Common myeloid progenitor, CD34-positive (primary cell): ENCODE measurements at regions not wholly inside any gene's neighbourhood (a gene's known extent, or its start where the extent isn't known, plus 50 kb on each side); places are given as distances from the start of the nearest gene placed in this dataset.
"Not testable (repeated sequence)": the region's sequence is repeated elsewhere in the genome, so short reads cannot be mapped to it uniquely, and the experiment has no call there.

Source experiments
- CTCF ChIA-PET: fragments of 350-600 bp; sonication (Branson Sonifier 250); formaldehyde crosslinking; loops from one replicate; lab custom pipeline; 2021; ENCODE audit warnings: antibody characterized with exemption; lab: Charles Lee
- POLR2A ChIA-PET: fragments of 350-600 bp; sonication (Branson Sonifier 250); formaldehyde crosslinking; loops from one replicate; lab custom pipeline; 2021; ENCODE audit warnings: antibody characterized with exemption; lab: Charles Lee
- DNase-seq, 3 donors: peaks; one replicate each; pipeline versions ENCODE4 v3.0.0 to v3.0.0-alpha.2; 2013
- H3K27ac ChIP-seq, 2 experiments: 1 replicate in 1 of 2; 2 replicates in 1 of 2; pipeline ENCODE4 v1.7.0; 2013; ENCODE audit warnings: inconsistent platforms in 2 of 2, low read length in 2 of 2, mild to moderate bottlenecking in 2 of 2, low read depth in 1 of 2, moderate library complexity in 1 of 2; ENCODE audit not compliant: severe bottlenecking in 2 of 2, insufficient read depth in 1 of 2, poor library complexity in 1 of 2
- H3K27me3 ChIP-seq, 5 experiments: replicated peaks in 2 of 5; 1 replicate in 3 of 5; 2 replicates in 2 of 5; pipeline versions ENCODE4 v1.6.1 to v1.7.0; 2013; ENCODE audit warnings: low read length in 4 of 5, mild to moderate bottlenecking in 2 of 5, moderate library complexity in 2 of 5, inconsistent platforms in 1 of 5; ENCODE audit not compliant: insufficient read depth in 5 of 5, control insufficient read depth in 4 of 5
- H3K36me3 ChIP-seq, 4 experiments: 1 replicate in 2 of 4; 2 replicates in 2 of 4; pipeline versions ENCODE4 v1.6.1 to v1.7.0; 2013; ENCODE audit warnings: low read length in 3 of 4, control low read depth in 1 of 4, mild to moderate bottlenecking in 1 of 4; ENCODE audit not compliant: control insufficient read depth in 4 of 4, insufficient read depth in 4 of 4
- H3K4me1 ChIP-seq, 4 experiments: 1 replicate in 3 of 4; 2 replicates in 1 of 4; pipeline versions ENCODE4 v1.6.1 to v1.7.1; 2013; ENCODE audit warnings: low read length in 3 of 4, mild to moderate bottlenecking in 3 of 4, control low read depth in 1 of 4, inconsistent platforms in 1 of 4, moderate library complexity in 1 of 4; ENCODE audit not compliant: control insufficient read depth in 4 of 4, insufficient read depth in 4 of 4; ENCODE audit errors: control extremely low read depth in 1 of 4
- H3K4me3 ChIP-seq, 7 experiments: 1 replicate in 4 of 7; 2 replicates in 3 of 7; pipeline versions ENCODE4 v1.5.1 to v1.7.0; 2013; ENCODE audit warnings: mild to moderate bottlenecking in 7 of 7, low read length in 6 of 7, moderate library complexity in 6 of 7, inconsistent platforms in 2 of 7, low read depth in 2 of 7, control low read depth in 1 of 7; ENCODE audit not compliant: insufficient read depth in 4 of 7, control insufficient read depth in 1 of 7; ENCODE audit errors: extremely low read depth in 1 of 7
- H3K9me3 ChIP-seq, 5 experiments: 1 replicate in 4 of 5; 2 replicates in 1 of 5; pipeline versions ENCODE4 v1.6.1 to v1.7.1; 2013; ENCODE audit warnings: low read length in 4 of 5, mild to moderate bottlenecking in 2 of 5, inconsistent platforms in 1 of 5, low read depth in 1 of 5, moderate library complexity in 1 of 5; ENCODE audit not compliant: control insufficient read depth in 4 of 5, insufficient read depth in 2 of 5; ENCODE audit errors: control extremely low read depth in 1 of 5
- WGBS: methylation state at CpG from one replicate; pipeline ENCODE4 v1.1.5; 2013; ENCODE audit not compliant: insufficient coverage; 5-methylcytosine and 5-hydroxymethylcytosine counted together

DNA sequence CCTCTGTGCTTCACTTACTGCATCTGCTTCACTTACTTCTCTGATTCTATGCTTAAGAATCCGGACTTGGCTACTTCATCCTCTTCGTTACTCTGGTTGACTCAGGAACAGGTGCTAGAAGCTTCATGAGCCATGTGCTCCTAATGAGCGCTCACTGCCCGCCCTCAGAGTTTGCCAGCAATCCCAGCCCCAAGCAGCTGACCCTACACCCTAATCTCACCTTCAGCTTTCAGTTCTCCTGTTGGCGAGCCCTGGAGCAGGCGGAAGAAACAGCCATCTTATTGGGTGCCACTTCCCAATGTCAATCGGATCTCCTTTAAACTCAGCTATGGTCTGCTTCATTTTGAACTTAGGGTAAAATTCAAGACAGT is 61.3 kb downstream of the FOXA2 start:
- 97% methylated on average over 7 of the region's 7 CpGs for WGBS
- Histone ChIP-seq H3K9me3 (no peaks in the 10 kb centered on the region), H3K4me3 (no peak overlapping the region), H3K4me1 (no peaks in the 10 kb centered on the region), H3K36me3 (no peaks in the 10 kb centered on the region), H3K27me3 (peaks cover 0 to 10% (median 0%) of the 10 kb centered on the region in 5 experiments), H3K27ac (no peak overlapping the region)
- no peak for DNase-seq
- ChIA-PET CTCF (interaction anchor here (1.3 kb wide), 1 partner anchor 17 kb away, joined by 3 read pairs; no protein-coding TSS in a partner anchor), POLR2A (no interaction called here)

DNA sequence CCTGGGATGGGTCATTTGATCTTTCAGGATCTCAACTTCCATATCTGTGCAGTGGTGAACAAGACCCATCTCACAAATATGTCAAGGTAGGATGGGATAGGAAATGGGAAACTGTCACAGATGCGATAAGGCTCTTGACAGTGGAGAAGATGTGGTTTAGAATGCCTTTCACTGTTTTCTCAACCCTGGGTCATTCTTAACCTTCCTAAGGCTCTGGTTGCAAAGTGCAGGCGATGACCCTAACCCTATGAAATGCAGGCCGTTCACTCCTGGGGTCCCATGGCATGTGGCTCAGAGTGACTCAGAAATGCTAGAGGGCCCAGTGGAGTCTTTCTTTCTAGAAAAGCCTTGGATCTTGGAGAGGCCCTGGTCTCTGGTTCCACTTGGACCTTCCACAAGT is 61.7 kb downstream of the FOXA2 start:
- CTCF ChIA-PET, result interaction anchor here (1.3 kb wide), 1 partner anchor 17 kb away, joined by 3 read pairs; no protein-coding TSS in a partner anchor
- Histone ChIP-seq H3K9me3 (no peaks in the 10 kb centered on the region), H3K27ac (no peak overlapping the region), H3K36me3 (no peaks in the 10 kb centered on the region), H3K4me3 (no peak overlapping the region), H3K27me3 (peaks cover 0 to 10% (median 0%) of the 10 kb centered on the region in 5 experiments), H3K4me1 (no peaks in the 10 kb centered on the region)
- 94% methylated on average over 3 of the region's 3 CpGs for WGBS
- POLR2A ChIA-PET, result no interaction called here
- DNase-seq, result no peak

GRCh38 chr20:22521940-22522339 is 62.4 kb downstream of the FOXA2 start:
- H3K27ac ChIP-seq, CTCF ChIA-PET, H3K9me3 ChIP-seq, H3K4me3 ChIP-seq, DNase-seq, POLR2A ChIA-PET, H3K36me3 ChIP-seq, H3K4me1 ChIP-seq: not testable (repeated sequence)
- WGBS, result 94% methylated on average over 11 of the region's 12 CpGs
- peaks cover 0 to 10% (median 0%) of the 10 kb centered on the region in 5 experiments for H3K27me3 ChIP-seq

DNA sequence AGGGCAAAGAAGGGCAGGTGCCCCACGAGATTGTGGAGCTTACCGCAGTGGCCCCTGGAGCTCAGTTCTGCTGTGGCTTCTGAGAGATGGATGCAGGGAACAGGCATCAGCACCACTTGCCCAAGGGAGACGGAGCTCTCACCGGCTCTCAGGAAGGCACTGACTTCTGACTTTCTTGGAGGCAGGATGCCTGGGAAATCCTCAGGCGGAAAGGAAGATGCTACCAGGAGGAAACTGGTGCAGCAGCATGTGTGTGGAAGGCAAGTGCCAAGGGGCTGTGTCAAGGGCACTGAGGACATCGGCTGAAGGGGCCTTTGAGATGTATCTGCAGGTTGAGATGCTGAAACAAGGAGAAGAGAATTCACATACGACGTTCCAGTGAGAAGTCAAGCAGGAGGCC is 64.0 kb downstream of the FOXA2 start:
- CTCF ChIA-PET, result no interaction called here
- POLR2A ChIA-PET, result interaction anchor here (0.6 kb wide), 1 partner anchor 100 kb away, joined by 3 read pairs; no protein-coding TSS in a partner anchor

DNA sequence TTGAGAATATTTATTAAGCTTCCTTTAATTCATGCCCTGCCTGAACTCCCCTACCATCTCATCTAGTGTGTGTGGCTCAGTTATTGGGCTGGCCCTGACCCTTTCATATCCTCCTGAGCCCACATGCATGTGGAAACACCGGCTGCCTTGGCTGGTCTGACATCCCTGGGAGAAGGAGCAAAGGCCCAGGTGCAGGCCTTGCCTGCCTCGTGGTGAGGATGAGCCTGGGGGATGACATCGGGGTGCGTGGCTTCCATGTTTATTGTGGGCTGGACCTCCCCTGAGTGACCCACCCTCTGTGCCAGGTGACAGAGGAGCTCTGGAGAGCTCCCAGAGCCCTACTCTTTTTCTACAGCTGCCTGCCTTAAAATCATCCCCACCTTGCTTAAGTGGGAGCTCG is 69.1 kb downstream of the FOXA2 start:
- Histone ChIP-seq H3K4me3 (no peak overlapping the region), H3K27ac (no peak overlapping the region), H3K36me3 (no peaks in the 10 kb centered on the region), H3K4me1 (no peaks in the 10 kb centered on the region), H3K27me3 (peaks cover 0 to 16% (median 2%) of the 10 kb centered on the region in 5 experiments), H3K9me3 (no peaks in the 10 kb centered on the region)
- CTCF ChIA-PET, result interaction anchor here (0.9 kb wide), 1 partner anchor 8 kb away, joined by 3 read pairs; no protein-coding TSS in a partner anchor
- no peak for DNase-seq
- WGBS, result 88% methylated on average over 4 of the region's 5 CpGs
- POLR2A ChIA-PET, result no interaction called here

More for the DNA sequence above, 64.0 kb downstream of the FOXA2 start:
- H3K27ac ChIP-seq, result no peak overlapping the region
- H3K36me3 ChIP-seq, result no peaks in the 10 kb centered on the region
- no peak for DNase-seq
- H3K4me1 ChIP-seq, result no peaks in the 10 kb centered on the region
- 93% methylated on average over 8 of the region's 8 CpGs for whole genome bisulfite sequencing
- H3K27me3 ChIP-seq, result peaks cover 0 to 10% (median 2%) of the 10 kb centered on the region in 5 experiments
- no peak overlapping the region for H3K4me3 ChIP-seq
- H3K9me3 ChIP-seq, result no peaks in the 10 kb centered on the region

DNA sequence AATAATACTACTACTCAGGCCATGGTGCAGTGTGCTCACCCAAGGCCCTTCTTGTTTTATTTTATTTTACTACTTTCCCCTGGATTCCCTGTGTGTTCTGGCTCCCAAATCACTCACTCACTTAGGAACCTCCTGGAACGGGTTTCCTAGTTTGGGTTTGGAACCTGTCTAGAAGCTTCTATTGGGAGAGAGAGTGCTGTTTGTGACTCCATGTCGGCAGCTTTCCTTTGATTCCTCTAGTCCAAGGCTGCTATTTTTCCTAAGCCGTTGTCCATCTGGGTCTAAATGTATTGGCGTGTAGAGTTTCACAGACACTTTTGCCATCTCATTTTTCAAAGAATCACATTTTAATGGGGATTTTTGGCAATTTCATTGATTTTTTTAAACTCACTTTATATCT is 70.8 kb downstream of the FOXA2 start:
- Histone ChIP-seq H3K4me3 (no peak overlapping the region), H3K27ac (no peak overlapping the region), H3K9me3 (no peaks in the 10 kb centered on the region), H3K36me3 (no peaks in the 10 kb centered on the region), H3K4me1 (no peaks in the 10 kb centered on the region), H3K27me3 (peaks cover 2 to 15% (median 5%) of the 10 kb centered on the region in 5 experiments)
- ChIA-PET POLR2A (no interaction called here), CTCF (no interaction called here)
- no peak for DNase-seq
- no CpG with 5 or more reads among the region's 4 CpGs for WGBS

GRCh38 chr20:22512911-22513489 is 71.4 kb downstream of the FOXA2 start:
- H3K4me3 ChIP-seq, result no peak overlapping the region
- ChIA-PET CTCF (no interaction called here), POLR2A (no interaction called here)
- H3K4me1 ChIP-seq, result no peaks in the 10 kb centered on the region
- DNase-seq, result no peak
- WGBS, result no CpG with 5 or more reads among the region's 1 CpG
- no peaks in the 10 kb centered on the region for H3K9me3 ChIP-seq
- H3K27me3 ChIP-seq, result peaks cover 2 to 15% (median 5%) of the 10 kb centered on the region in 5 experiments
- no peaks in the 10 kb centered on the region for H3K36me3 ChIP-seq
- no peak overlapping the region for H3K27ac ChIP-seq
